ENCODE measurements at regions not wholly inside any gene's neighbourhood (a gene's known extent, or its start where the extent isn't known, plus 50 kb on each side); places are given as distances from the start of the nearest gene placed in this dataset.

- no peak for DNase-seq (ENCODE audit: low read depth)
- no peak overlapping the region for H3K4me3 ChIP-seq (ENCODE audit: low read depth, low read length)
- in situ Hi-C loops (cut with HindIII; ENCODE audit: low sequenced_read_pairs) = no loop called here
- TF ChIP-seq, protein P1, sequence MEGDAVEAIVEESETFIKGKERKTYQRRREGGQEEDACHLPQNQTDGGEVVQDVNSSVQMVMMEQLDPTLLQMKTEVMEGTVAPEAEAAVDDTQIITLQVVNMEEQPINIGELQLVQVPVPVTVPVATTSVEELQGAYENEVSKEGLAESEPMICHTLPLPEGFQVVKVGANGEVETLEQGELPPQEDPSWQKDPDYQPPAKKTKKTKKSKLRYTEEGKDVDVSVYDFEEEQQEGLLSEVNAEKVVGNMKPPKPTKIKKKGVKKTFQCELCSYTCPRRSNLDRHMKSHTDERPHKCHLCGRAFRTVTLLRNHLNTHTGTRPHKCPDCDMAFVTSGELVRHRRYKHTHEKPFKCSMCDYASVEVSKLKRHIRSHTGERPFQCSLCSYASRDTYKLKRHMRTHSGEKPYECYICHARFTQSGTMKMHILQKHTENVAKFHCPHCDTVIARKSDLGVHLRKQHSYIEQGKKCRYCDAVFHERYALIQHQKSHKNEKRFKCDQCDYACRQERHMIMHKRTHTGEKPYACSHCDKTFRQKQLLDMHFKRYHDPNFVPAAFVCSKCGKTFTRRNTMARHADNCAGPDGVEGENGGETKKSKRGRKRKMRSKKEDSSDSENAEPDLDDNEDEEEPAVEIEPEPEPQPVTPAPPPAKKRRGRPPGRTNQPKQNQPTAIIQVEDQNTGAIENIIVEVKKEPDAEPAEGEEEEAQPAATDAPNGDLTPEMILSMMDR (IDR thresholded peaks at IDR 0.05; ENCODE audit: low read depth, low read length, missing control alignments) = no peak
These were observed 162.7 kb upstream of the ITGB1 start for GRCh38 chr10:33120700-33121099.

DNA sequence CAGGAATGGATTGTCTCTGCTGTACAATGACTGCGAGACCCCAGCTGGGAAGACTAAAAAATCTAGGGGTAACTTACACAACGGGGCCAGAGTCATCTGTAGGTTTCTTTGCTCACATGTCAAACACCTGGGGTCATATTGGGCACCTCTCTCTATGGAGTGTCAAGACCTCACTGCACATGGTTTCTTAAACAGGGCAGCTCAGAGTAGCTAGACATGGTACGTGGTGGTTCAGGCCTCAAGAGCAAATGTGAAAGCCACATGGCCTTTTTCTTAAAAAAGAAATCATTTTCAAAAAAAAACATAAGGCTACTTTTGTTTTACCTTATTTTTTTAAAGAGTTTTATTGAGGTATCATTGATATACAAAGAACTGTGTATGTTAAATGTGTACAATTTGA lies 162.2 kb upstream of the ITGB1 start:
- in situ Hi-C loops (cut with HindIII; ENCODE audit: low sequenced_read_pairs) = no loop called here

DNA sequence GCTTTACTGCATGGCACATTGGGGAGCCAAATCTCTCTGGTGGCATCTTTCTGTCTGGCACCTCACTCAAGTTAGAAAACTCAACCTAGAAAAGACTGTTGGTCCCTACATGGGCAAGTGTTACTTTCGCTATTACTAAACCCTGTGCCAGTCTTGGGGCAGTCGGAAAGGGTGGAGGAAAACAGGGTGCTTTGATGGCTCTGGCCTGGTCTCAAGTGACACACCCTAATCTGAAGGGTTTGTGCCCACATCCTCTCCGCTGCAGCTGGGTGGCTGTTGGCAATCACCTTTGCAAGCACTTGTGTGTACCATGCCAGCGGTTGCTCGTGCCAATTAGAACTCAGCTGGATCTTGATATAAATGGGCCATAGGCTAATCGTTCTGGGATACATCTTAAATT lies 159.8 kb upstream of the ITGB1 start:
- no peak for DNase-seq (ENCODE audit: low read depth)
- in situ Hi-C loops (cut with HindIII; ENCODE audit: low sequenced_read_pairs) = no loop called here
- TF ChIP-seq, protein P1 (IDR thresholded peaks at IDR 0.05; ENCODE audit: low read depth, low read length, missing control alignments) = no peak
- no peak overlapping the region for H3K4me3 ChIP-seq (ENCODE audit: low read depth, low read length)

More for the DNA sequence above, 162.2 kb upstream of the ITGB1 start:
- no peak overlapping the region for H3K4me3 ChIP-seq (ENCODE audit: low read depth, low read length)
- DNase-seq (ENCODE audit: low read depth) = no peak
- TF ChIP-seq, protein P1 (IDR thresholded peaks at IDR 0.05; ENCODE audit: low read depth, low read length, missing control alignments) = no peak

DNA sequence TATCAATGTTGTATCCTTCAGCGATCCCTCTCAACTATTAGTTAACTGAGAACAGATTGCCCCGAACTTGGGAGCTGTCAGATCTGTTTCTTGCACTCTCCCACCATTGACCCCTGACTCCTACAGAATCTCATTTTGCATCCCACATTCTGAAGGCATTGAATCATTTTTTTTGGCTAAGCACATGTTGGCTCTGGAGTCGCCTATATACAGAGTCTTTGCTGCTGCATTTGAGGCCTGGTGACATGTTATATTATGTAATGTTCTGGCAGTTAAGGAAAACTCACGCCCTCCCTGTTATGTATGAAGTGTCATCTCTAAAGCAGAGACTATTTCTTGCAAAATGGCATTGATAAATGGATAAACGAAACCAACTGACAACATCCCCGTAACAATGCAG lies 159.2 kb upstream of the ITGB1 start:
- TF ChIP-seq, protein P1 (IDR thresholded peaks at IDR 0.05; ENCODE audit: low read depth, low read length, missing control alignments) = no peak
- in situ Hi-C loops (cut with HindIII; ENCODE audit: low sequenced_read_pairs) = no loop called here
- H3K4me3 ChIP-seq (ENCODE audit: low read depth, low read length) = no peak overlapping the region
- no peak for DNase-seq (ENCODE audit: low read depth)

GRCh38 chr10:33115738-33116719 lies 158.0 kb upstream of the ITGB1 start:
- TF ChIP-seq, protein P1 (IDR thresholded peaks at IDR 0.05; ENCODE audit: low read depth, low read length, missing control alignments) = peak; percentile 76
- in situ Hi-C loops (cut with HindIII; ENCODE audit: low sequenced_read_pairs) = no loop called here
- no peak overlapping the region for H3K4me3 ChIP-seq (ENCODE audit: low read depth, low read length)
- peak; percentile 68 for DNase-seq (ENCODE audit: low read depth)

GRCh38 chr10:33114451-33114952 lies 156.5 kb upstream of the ITGB1 start:
- DNase-seq (ENCODE audit: low read depth) = no peak
- no peak overlapping the region for H3K4me3 ChIP-seq (ENCODE audit: low read depth, low read length)
- TF ChIP-seq, protein P1 (IDR thresholded peaks at IDR 0.05; ENCODE audit: low read depth, low read length, missing control alignments) = no peak
- in situ Hi-C loops (cut with HindIII; ENCODE audit: low sequenced_read_pairs) = no loop called here
